DOHH2 (cell line): ENCODE measurements at regions not wholly inside any gene's neighbourhood (a gene's known extent, or its start where the extent isn't known, plus 50 kb on each side); places are given as distances from the start of the nearest gene placed in this dataset.

Experiments
- H3F3A ChIP-seq: fragments of 200-600 bp; sonication (generic), shearing (Covaris generic); 2 replicates; pipeline ENCODE4 v1.6.0; 2016; ENCODE audit warnings: antibody characterized with exemption, mild to moderate bottlenecking; ENCODE audit not compliant: control insufficient read depth, insufficient read depth
- H3K27ac ChIP-seq: fragments of 200-600 bp; sonication (generic); 2 replicates; pipeline ENCODE4 v1.5.1; 2014; ENCODE audit warnings: low read depth, mild to moderate bottlenecking, low read length, moderate library complexity
- H3K27me3 ChIP-seq: fragments of 200-600 bp; sonication (generic); 2 replicates; pipeline ENCODE4 v1.6.1; 2014; ENCODE audit warnings: mild to moderate bottlenecking, low read length, mixed read lengths; ENCODE audit not compliant: control insufficient read depth
- H3K36me3 ChIP-seq: fragments of 200-600 bp; sonication (generic); 2 replicates; pipeline ENCODE4 v1.6.1; 2014; ENCODE audit warnings: mild to moderate bottlenecking, low read length, moderate library complexity, mixed read lengths; ENCODE audit not compliant: control insufficient read depth
- H3K4me1 ChIP-seq: fragments of 200-600 bp; sonication (generic); 2 replicates; pipeline ENCODE4 v1.6.1; 2014; ENCODE audit warnings: mild to moderate bottlenecking, low read length, mixed read lengths; ENCODE audit not compliant: control insufficient read depth
- H3K4me2 ChIP-seq: fragments of 200-600 bp; sonication (generic); 2 replicates; pipeline ENCODE4 v1.6.0; 2014; ENCODE audit warnings: mild to moderate bottlenecking, low read length, moderate library complexity
- H3K4me3 ChIP-seq: fragments of 200-600 bp; sonication (generic); 2 replicates; pipeline ENCODE4 v1.5.1; 2014; ENCODE audit warnings: mild to moderate bottlenecking, low read length, mixed read lengths
- H3K79me2 ChIP-seq: fragments of 200-600 bp; sonication (generic); 2 replicates; pipeline ENCODE4 v1.6.1; 2014; ENCODE audit warnings: mild to moderate bottlenecking, low read length, mixed read lengths; ENCODE audit not compliant: control insufficient read depth
- H3K9me2 ChIP-seq: fragments of 200-600 bp; sonication (generic); replicated peaks from 2 replicates; pipeline ENCODE4 v1.6.1; 2014; ENCODE audit warnings: mild to moderate bottlenecking, low read length, mixed read lengths; ENCODE audit not compliant: control insufficient read depth
- H3K9me3 ChIP-seq: fragments of 200-600 bp; sonication (generic); 2 replicates; pipeline ENCODE4 v1.6.1; 2014; ENCODE audit warnings: antibody characterized with exemption, low read length, mixed read lengths; ENCODE audit not compliant: control insufficient read depth, insufficient read depth
- H4K20me1 ChIP-seq: fragments of 200-600 bp; sonication (generic); 2 replicates; pipeline ENCODE4 v1.6.0; 2014; ENCODE audit warnings: low read depth, mild to moderate bottlenecking, antibody characterized with exemption, low read length, moderate library complexity; ENCODE audit not compliant: control insufficient read depth, insufficient read depth
- EZH2phosphoT487 ChIP-seq: fragments of 200-600 bp; sonication (generic); IDR thresholded peaks from 2 replicates; pipeline ENCODE4 v1.6.1; 2017; ENCODE audit warnings: borderline replicate concordance, mild to moderate bottlenecking, antibody characterized with exemption, low read length, moderate library complexity, mixed read lengths
- TF ChIP-seq, protein P1 (sequence below): fragments of 200-600 bp; sonication (generic); IDR thresholded peaks from one replicate; pipeline ENCODE4 v1.5.1; 2014; ENCODE audit warnings: antibody characterized with exemption, mild to moderate bottlenecking, low read depth, low read length; ENCODE audit not compliant: poor library complexity, severe bottlenecking

DNA sequence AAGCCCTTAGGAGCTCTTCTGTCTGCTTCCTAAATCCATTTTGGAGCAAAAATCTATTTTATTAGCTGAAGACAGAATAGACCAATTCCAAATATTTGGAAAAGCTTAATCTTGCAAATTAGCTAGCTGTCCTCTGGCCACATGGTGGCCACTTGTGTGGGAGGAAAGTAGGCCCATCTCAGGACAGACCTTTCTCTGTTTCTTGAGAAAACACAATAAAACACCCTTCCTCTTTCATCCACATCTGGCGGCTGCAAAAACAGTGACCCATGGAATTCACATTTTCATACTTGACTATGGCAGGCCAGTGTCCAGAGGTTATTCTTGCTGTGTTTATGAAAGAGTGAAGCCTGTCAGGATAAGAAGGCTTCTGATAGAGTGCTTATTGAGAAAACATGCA, 275.6 kb downstream of the PLPP3 start:
- TF ChIP-seq, protein P1, sequence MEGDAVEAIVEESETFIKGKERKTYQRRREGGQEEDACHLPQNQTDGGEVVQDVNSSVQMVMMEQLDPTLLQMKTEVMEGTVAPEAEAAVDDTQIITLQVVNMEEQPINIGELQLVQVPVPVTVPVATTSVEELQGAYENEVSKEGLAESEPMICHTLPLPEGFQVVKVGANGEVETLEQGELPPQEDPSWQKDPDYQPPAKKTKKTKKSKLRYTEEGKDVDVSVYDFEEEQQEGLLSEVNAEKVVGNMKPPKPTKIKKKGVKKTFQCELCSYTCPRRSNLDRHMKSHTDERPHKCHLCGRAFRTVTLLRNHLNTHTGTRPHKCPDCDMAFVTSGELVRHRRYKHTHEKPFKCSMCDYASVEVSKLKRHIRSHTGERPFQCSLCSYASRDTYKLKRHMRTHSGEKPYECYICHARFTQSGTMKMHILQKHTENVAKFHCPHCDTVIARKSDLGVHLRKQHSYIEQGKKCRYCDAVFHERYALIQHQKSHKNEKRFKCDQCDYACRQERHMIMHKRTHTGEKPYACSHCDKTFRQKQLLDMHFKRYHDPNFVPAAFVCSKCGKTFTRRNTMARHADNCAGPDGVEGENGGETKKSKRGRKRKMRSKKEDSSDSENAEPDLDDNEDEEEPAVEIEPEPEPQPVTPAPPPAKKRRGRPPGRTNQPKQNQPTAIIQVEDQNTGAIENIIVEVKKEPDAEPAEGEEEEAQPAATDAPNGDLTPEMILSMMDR, result no peak
- no peak for TF ChIP-seq EZH2phosphoT487
- H3K27me3 ChIP-seq, result no peaks in the 10 kb centered on the region; the same call in 1 of the 2 replicates
- H3K4me1 ChIP-seq, result no peaks in the 10 kb centered on the region
- H3K36me3 ChIP-seq, result no peaks in the 10 kb centered on the region
- H3K79me2 ChIP-seq, result no peaks in the 10 kb centered on the region
- H3K9me3 ChIP-seq, result no peaks in the 10 kb centered on the region
- H3K27ac ChIP-seq, result no peak overlapping the region
- H3K9me2 ChIP-seq, result no peaks in the 10 kb centered on the region
- H4K20me1 ChIP-seq, result no peaks in the 10 kb centered on the region
- no peak overlapping the region for H3K4me3 ChIP-seq
- no peaks in the 10 kb centered on the region for H3F3A ChIP-seq
- no peak overlapping the region for H3K4me2 ChIP-seq

DNA sequence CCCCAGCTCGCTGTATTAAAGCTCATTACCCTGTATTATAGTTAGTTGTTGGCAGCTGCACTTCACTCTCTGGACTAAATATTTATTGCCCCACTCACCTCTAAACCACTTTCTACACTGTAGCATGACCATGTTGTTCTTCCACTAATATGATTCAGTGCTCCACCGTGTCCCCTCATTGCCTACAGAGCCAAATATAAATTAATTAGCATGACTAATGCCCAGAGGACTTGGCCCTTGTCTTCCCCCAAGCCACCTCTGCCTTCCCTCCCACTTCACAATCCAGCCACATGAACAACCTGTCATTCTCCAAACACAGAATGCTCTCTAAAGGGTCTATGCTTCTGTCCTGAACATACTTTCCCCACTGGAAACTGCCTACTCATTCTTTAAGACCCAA, 276.5 kb downstream of the PLPP3 start:
- H3K9me2 ChIP-seq, result no peaks in the 10 kb centered on the region

DNA sequence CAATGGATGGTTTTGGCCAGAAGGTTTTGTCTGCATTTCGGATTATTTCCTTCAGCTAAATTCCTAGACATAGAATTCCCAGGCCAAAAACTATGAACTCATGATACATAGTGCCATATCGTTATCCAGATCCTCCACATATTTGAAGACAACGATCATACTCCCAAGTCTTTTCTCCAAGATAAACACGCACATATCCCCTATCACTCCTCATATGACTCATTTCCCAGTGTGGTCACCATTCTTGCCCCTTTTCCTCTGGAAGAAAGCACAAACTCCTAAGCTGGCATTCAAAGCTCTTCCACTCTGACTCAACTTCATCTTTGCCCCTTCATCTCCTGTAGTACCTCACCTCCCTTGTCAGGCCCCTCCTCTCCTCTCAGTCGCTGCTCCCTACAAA, 277.6 kb downstream of the PLPP3 start:
- H3K79me2 ChIP-seq, result no peaks in the 10 kb centered on the region
- H4K20me1 ChIP-seq, result no peaks in the 10 kb centered on the region
- H3F3A ChIP-seq, result no peaks in the 10 kb centered on the region
- H3K9me2 ChIP-seq, result no peaks in the 10 kb centered on the region
- no peak overlapping the region for H3K4me3 ChIP-seq
- H3K9me3 ChIP-seq, result no peaks in the 10 kb centered on the region
- H3K36me3 ChIP-seq, result no peaks in the 10 kb centered on the region
- peaks cover 12% of the 10 kb centered on the region for H3K4me1 ChIP-seq
- no peaks in the 10 kb centered on the region for H3K27me3 ChIP-seq
- TF ChIP-seq, protein P1, result no peak
- no peak overlapping the region for H3K4me2 ChIP-seq
- no peak overlapping the region for H3K27ac ChIP-seq

More for the DNA sequence above, 276.5 kb downstream of the PLPP3 start:
- Histone ChIP-seq H3K4me1 (peaks cover 2% of the 10 kb centered on the region), H3K27me3 (no peaks in the 10 kb centered on the region; the same call in 1 of the 2 replicates), H3K27ac (no peak overlapping the region), H3K79me2 (no peaks in the 10 kb centered on the region), H3K4me3 (no peak overlapping the region), H3K9me3 (no peaks in the 10 kb centered on the region), H4K20me1 (no peaks in the 10 kb centered on the region), H3F3A (no peaks in the 10 kb centered on the region), H3K36me3 (no peaks in the 10 kb centered on the region), H3K4me2 (no peak overlapping the region)
- TF ChIP-seq, protein P1, result no peak
- TF ChIP-seq EZH2phosphoT487, result no peak

DNA sequence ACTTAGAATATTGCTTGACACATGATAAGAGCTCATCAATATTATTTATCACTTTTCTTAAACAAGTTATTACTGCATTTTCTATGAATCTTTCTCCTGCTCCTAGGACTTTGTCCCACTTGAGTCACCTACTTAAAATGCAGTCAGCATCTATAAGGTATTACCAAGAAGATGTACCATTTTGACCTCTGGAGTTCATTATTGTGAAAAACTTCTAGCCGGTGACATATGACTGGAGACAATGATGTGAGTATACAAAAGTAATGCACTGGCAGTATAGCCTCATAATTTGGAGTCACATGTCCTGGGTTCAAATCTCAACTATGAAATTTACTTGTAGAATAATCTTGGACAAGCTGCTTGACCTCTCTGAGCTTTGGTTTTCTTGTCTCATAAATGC, 278.5 kb downstream of the PLPP3 start:
- no peaks in the 10 kb centered on the region for H3K9me2 ChIP-seq
- H3K4me2 ChIP-seq, result no peak overlapping the region
- H4K20me1 ChIP-seq, result no peaks in the 10 kb centered on the region
- H3K4me3 ChIP-seq, result no peak overlapping the region
- no peaks in the 10 kb centered on the region for H3K27me3 ChIP-seq
- H3K79me2 ChIP-seq, result no peaks in the 10 kb centered on the region
- no peaks in the 10 kb centered on the region for H3K9me3 ChIP-seq
- H3F3A ChIP-seq, result peaks cover 6% of the 10 kb centered on the region
- no peaks in the 10 kb centered on the region for H3K36me3 ChIP-seq
- no peak for TF ChIP-seq EZH2phosphoT487
- TF ChIP-seq, protein P1, result no peak
- H3K4me1 ChIP-seq, result peaks cover 22% of the 10 kb centered on the region
- H3K27ac ChIP-seq, result no peak overlapping the region
